GM12878 (cell line): ENCODE measurements at regions not wholly inside any gene's neighbourhood (a gene's known extent, or its start where the extent isn't known, plus 50 kb on each side); places are given as distances from the start of the nearest gene placed in this dataset.

ENCODE experiments used
- ATAC-seq: fragments of 200-7000 bp; cut with Tn5 transposase; 3 replicates; pipeline ENCODE4 v1.9.1; 2020; ENCODE audit warnings: mild to moderate bottlenecking, moderate library complexity
- BruUV-seq: library from RNA; stranded (reverse); fragments of 400-500 nt; replicated peaks from 2 replicates; lab custom pipeline; 2021; lab: Mats Ljungman, UMichigan
- CTCF ChIA-PET: fragments of 300-600 bp; sonication (Branson Sonifier 250); formaldehyde crosslinking; extraction: SDS; loops from one replicate; lab custom pipeline; 2021; ENCODE audit warnings: inconsistent platforms; lab: Yijun Ruan, JAX
- POLR2A ChIA-PET: fragments of 350-600 bp; formaldehyde crosslinking; extraction: SDS; loops from one replicate; lab custom pipeline; 2021; ENCODE audit warnings: inconsistent platforms; lab: Charles Lee
- RAD21 ChIA-PET: fragments of 300-600 bp; sonication (Branson Sonifier 250); formaldehyde crosslinking; loops from one replicate; lab custom pipeline; 2023; ENCODE audit warnings: antibody characterized with exemption; ENCODE audit not compliant: unreplicated experiment; lab: Charles Lee
- SMC1A ChIA-PET: fragments of 300-600 bp; sonication (Branson Sonifier 250); formaldehyde crosslinking; loops from one replicate; lab custom pipeline; 2023; ENCODE audit not compliant: unreplicated experiment, uncharacterized antibody; lab: Charles Lee
- DNase-seq: peaks from one replicate; pipeline ENCODE4 v3.0.0-alpha.2; 2011; ENCODE audit warnings: low read depth, low spot score
- FAIRE-seq: peaks from 3 replicates; lab custom pipeline; 2011; peaks lifted over from hg19 to GRCh38; lab: Jason Lieb, UNC
- H2AFZ ChIP-seq: 2 replicates; pipeline ENCODE4 v1.6.0; 2011; ENCODE audit warnings: low read depth, low read length, control low read depth; ENCODE audit not compliant: control insufficient read depth
- H3K27ac ChIP-seq: 2 replicates; pipeline ENCODE4 v1.5.1; 2011; ENCODE audit warnings: control low read depth; ENCODE audit not compliant: control insufficient read depth, insufficient read depth
- H3K27me3 ChIP-seq, 2 experiments: replicated peaks in 1 of 2; 2 replicates each; pipeline versions ENCODE4 v1.6.0 to v1.6.1; 2011; ENCODE audit warnings: low read length in 1 of 2; ENCODE audit not compliant: control insufficient read depth in 2 of 2, insufficient read depth in 2 of 2
- H3K36me3 ChIP-seq, 2 experiments: 2 replicates each; pipeline ENCODE4 v1.5.1; 2011; ENCODE audit warnings: low read length in 1 of 2; ENCODE audit not compliant: control insufficient read depth in 2 of 2, insufficient read depth in 2 of 2
- H3K4me1 ChIP-seq: 2 replicates; pipeline ENCODE4 v1.6.1; 2011; ENCODE audit warnings: mild to moderate bottlenecking, low read length, moderate library complexity, mixed read lengths; ENCODE audit not compliant: control insufficient read depth, insufficient read depth
- H3K4me2 ChIP-seq: 2 replicates; pipeline ENCODE4 v1.6.0; 2011; ENCODE audit warnings: control low read depth; ENCODE audit not compliant: control insufficient read depth, insufficient read depth
- H3K4me3 ChIP-seq: fragments of 200-600 bp; sonication (generic); 2 replicates; pipeline ENCODE4 v1.5.1; 2016
- H3K79me2 ChIP-seq: 2 replicates; pipeline ENCODE4 v1.6.0; 2011; ENCODE audit warnings: low read length; ENCODE audit not compliant: control insufficient read depth, insufficient read depth
- H3K9ac ChIP-seq: 2 replicates; pipeline ENCODE4 v1.8.0; 2011; ENCODE audit warnings: low read length, control low read depth, mixed read lengths; ENCODE audit not compliant: control insufficient read depth, insufficient read depth
- H3K9me3 ChIP-seq: replicated peaks from 3 replicates; pipeline ENCODE4 v1.5.1; 2011; ENCODE audit warnings: mild to moderate bottlenecking, low read length; ENCODE audit not compliant: control insufficient read depth, insufficient read depth
- H4K20me1 ChIP-seq: 2 replicates; pipeline ENCODE4 v1.6.0; 2011; ENCODE audit not compliant: control insufficient read depth, insufficient read depth
- BMI1 ChIP-seq: fragments of 450-650 bp; IDR thresholded peaks from 2 replicates; pipeline ENCODE4 v1.6.1; 2016; ENCODE audit warnings: mild to moderate bottlenecking, moderate library complexity, borderline replicate concordance
- CBX5 ChIP-seq: sonication (generic); IDR thresholded peaks from 2 replicates; pipeline ENCODE4 v1.6.1; 2016; ENCODE audit warnings: low read depth, moderate library complexity, mild to moderate bottlenecking, inconsistent platforms
- NBN ChIP-seq: fragments of 450-650 bp; IDR thresholded peaks from 2 replicates; pipeline ENCODE4 v1.6.1; 2016
- NFXL1 ChIP-seq: fragments of 450-650 bp; IDR thresholded peaks from 2 replicates; pipeline ENCODE4 v1.6.1; 2017; ENCODE audit warnings: antibody characterized with exemption, mild to moderate bottlenecking, borderline replicate concordance
- POLR2A ChIP-seq: IDR thresholded peaks from 2 replicates; pipeline ENCODE4 v1.6.1; 2011; ENCODE audit warnings: low read depth, mild to moderate bottlenecking, low read length
- RFX5 ChIP-seq: IDR thresholded peaks from 2 replicates; pipeline ENCODE4 v1.6.1; 2011; ENCODE audit warnings: low read depth, low read length, improper control_type of control experiment
- SMAD5 ChIP-seq: IDR thresholded peaks from 2 replicates; pipeline ENCODE4 v1.6.1; 2016; ENCODE audit warnings: antibody characterized with exemption, low read depth
- ZNF592 ChIP-seq: fragments of 450-650 bp; IDR thresholded peaks from 2 replicates; pipeline ENCODE4 v1.6.1; 2017; ENCODE audit warnings: mild to moderate bottlenecking, moderate library complexity
- WGBS: methylation state at CpG from one replicate; pipeline ENCODE4 v1.1.6; 2016; ENCODE audit warnings: low lambda C conversion rate; ENCODE audit not compliant: insufficient replicate concordance, insufficient coverage; ENCODE audit errors: missing lambda C conversion rate; 5-methylcytosine and 5-hydroxymethylcytosine counted together
- in situ Hi-C: fragments of 300-500 bp; cut with MboI; formaldehyde crosslinking; loops from 9 replicates; pipeline ENCODE4 v1.14.3; 2018; ENCODE audit warnings: mixed read lengths
- intact Hi-C: fragments of 100-400 bp; cut with micrococcal nuclease; formaldehyde crosslinking; loops from one replicate; pipeline ENCODE4 v1.14.2; 2022; ENCODE audit not compliant: unreplicated experiment
- TF ChIP-seq, protein P1 (sequence below): fragments of 450-650 bp; formaldehyde crosslinking; IDR thresholded peaks from 2 replicates; pipeline ENCODE4 v1.4.0; 2020; ENCODE audit warnings: mild to moderate bottlenecking, moderate library complexity
- TF ChIP-seq, protein P2 (sequence below): IDR thresholded peaks from 2 replicates; pipeline ENCODE4 v1.6.1; 2011; ENCODE audit warnings: borderline replicate concordance, low read depth, mild to moderate bottlenecking, moderate library complexity, mixed read lengths, low read length; ENCODE audit not compliant: insufficient read depth; ENCODE audit errors: extremely low read length

DNA sequence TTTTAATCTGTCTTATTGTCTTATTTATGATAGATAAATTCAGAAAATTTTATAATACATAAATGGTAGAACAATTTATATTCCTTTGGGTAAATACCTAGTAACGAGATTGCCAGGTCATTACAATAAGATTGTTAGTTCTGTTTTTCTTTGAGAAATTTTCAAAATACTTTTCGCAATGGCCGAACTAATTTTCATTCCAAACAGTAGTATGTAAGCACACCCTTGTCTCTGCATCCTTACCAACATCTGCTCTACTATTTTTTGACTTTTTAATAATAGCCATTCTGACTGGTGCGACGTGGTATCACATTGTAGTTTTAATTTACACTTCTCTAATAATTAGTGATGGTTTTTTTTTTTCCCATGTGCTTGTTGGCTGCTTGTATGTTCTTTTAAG, 351.4 kb upstream of the LUZP2 start:
- in situ Hi-C loops, result no loop called here
- SMC1A ChIA-PET, result no interaction called here
- Histone ChIP-seq H3K79me2 (no peaks in the 10 kb centered on the region), H3K27me3 (no peaks in the 10 kb centered on the region), H3K27ac (no peak overlapping the region), H3K9ac (no peak overlapping the region), H3K4me1 (no peaks in the 10 kb centered on the region), H4K20me1 (no peaks in the 10 kb centered on the region), H3K9me3 (no peaks in the 10 kb centered on the region), H2AFZ (no peak overlapping the region), H3K36me3 (no peaks in the 10 kb centered on the region)
- WGBS, result 9% methylated on average over 5 of the region's 5 CpGs
- no TSS peak for BruUV-seq
- CTCF ChIA-PET, result no interaction called here
- DNase-seq (no peak), ATAC-seq (no peak), FAIRE-seq (no peak)
- intact Hi-C loops, result no loop called here
- RAD21 ChIA-PET, result no interaction called here
- TF ChIP-seq NBN (no peak), NFXL1 (no peak), CBX5 (no peak), RFX5 (no peak)
- TF ChIP-seq, all 136 proteins: peak for 0
- Histone ChIP-seq H3K4me2 (no peak overlapping the region), H3K4me3 (no peak overlapping the region)
- POLR2A ChIA-PET, result no interaction called here

DNA sequence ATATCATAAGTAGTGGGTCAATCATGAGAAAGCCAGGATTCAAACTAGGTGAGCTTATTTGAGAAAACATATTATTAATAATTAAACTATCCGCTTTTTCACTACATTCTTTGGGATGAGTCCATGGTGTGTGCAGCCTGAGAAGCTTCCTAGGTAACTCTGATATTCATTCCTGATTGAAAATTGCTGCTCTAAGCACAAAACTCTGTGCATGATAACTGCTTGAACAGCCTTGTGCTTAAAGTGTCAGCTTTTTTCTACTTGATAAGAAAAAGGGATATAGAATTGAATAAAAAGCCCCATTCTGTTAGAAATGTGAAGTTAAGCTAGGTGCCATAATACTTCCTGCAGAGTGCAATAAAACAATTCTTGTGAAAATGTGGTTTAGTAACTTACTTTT, 343.5 kb upstream of the LUZP2 start:
- no peak overlapping the region for H2AFZ ChIP-seq
- no peak for TF ChIP-seq POLR2A
- no peak for TF ChIP-seq ZNF592
- TF ChIP-seq BMI1, result no peak
- TF ChIP-seq, protein P1, sequence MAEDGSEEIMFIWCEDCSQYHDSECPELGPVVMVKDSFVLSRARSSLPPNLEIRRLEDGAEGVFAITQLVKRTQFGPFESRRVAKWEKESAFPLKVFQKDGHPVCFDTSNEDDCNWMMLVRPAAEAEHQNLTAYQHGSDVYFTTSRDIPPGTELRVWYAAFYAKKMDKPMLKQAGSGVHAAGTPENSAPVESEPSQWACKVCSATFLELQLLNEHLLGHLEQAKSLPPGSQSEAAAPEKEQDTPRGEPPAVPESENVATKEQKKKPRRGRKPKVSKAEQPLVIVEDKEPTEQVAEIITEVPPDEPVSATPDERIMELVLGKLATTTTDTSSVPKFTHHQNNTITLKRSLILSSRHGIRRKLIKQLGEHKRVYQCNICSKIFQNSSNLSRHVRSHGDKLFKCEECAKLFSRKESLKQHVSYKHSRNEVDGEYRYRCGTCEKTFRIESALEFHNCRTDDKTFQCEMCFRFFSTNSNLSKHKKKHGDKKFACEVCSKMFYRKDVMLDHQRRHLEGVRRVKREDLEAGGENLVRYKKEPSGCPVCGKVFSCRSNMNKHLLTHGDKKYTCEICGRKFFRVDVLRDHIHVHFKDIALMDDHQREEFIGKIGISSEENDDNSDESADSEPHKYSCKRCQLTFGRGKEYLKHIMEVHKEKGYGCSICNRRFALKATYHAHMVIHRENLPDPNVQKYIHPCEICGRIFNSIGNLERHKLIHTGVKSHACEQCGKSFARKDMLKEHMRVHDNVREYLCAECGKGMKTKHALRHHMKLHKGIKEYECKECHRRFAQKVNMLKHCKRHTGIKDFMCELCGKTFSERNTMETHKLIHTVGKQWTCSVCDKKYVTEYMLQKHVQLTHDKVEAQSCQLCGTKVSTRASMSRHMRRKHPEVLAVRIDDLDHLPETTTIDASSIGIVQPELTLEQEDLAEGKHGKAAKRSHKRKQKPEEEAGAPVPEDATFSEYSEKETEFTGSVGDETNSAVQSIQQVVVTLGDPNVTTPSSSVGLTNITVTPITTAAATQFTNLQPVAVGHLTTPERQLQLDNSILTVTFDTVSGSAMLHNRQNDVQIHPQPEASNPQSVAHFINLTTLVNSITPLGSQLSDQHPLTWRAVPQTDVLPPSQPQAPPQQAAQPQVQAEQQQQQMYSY (CRISPR knock-in tag), result no peak
- TF ChIP-seq SMAD5, result no peak
- TF ChIP-seq, protein P2, sequence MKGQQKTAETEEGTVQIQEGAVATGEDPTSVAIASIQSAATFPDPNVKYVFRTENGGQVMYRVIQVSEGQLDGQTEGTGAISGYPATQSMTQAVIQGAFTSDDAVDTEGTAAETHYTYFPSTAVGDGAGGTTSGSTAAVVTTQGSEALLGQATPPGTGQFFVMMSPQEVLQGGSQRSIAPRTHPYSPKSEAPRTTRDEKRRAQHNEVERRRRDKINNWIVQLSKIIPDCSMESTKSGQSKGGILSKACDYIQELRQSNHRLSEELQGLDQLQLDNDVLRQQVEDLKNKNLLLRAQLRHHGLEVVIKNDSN, result no peak

More for the DNA sequence above, 343.5 kb upstream of the LUZP2 start:
- no peaks in the 10 kb centered on the region for H3K9me3 ChIP-seq
- no peak overlapping the region for H3K27ac ChIP-seq
- in situ Hi-C loops, result no loop called here
- no peak overlapping the region for H3K4me2 ChIP-seq
- POLR2A ChIA-PET, result no interaction called here
- BruUV-seq, result no TSS peak
- no peaks in the 10 kb centered on the region for H3K27me3 ChIP-seq
- DNase-seq, result no peak
- FAIRE-seq, result no peak
- no peaks in the 10 kb centered on the region for H3K4me1 ChIP-seq
- no peaks in the 10 kb centered on the region for H4K20me1 ChIP-seq
- SMC1A ChIA-PET, result interaction anchor here (0.8 to 1.2 kb wide), 2 partner anchors 10 to 47 kb away, joined by 3 to 6 read pairs; no protein-coding TSS in a partner anchor
- WGBS, result 25% methylated on average over 1 of the region's 1 CpG
- no peaks in the 10 kb centered on the region for H3K36me3 ChIP-seq
- H3K79me2 ChIP-seq, result no peaks in the 10 kb centered on the region
- H3K4me3 ChIP-seq, result no peak overlapping the region
- CTCF ChIA-PET, result no interaction called here
- intact Hi-C loops, result no loop called here
- ATAC-seq, result no peak
- RAD21 ChIA-PET, result no interaction called here
- H3K9ac ChIP-seq, result no peak overlapping the region
